GM19043 (cell line): ENCODE measurements at regions not wholly inside any gene's neighbourhood (a gene's known extent, or its start where the extent isn't known, plus 50 kb on each side); places are given as distances from the start of the nearest gene placed in this dataset.

Source experiments
- ATAC-seq: cut with Tn5 transposase; IDR thresholded peaks from one replicate; pipeline ENCODE4 v1.9.1; 2021; ENCODE audit warnings: low read depth; ENCODE audit not compliant: unreplicated experiment

GRCh38 chr2:65669574-65669973, 237.2 kb upstream of the SPRED2 start:
- no peak for ATAC-seq

GRCh38 chr2:65668744-65669143, 236.3 kb upstream of the SPRED2 start:
- no peak for ATAC-seq

GRCh38 chr2:65666156-65666725, 233.8 kb upstream of the SPRED2 start:
- peak; percentile 99 for ATAC-seq

GRCh38 chr2:65664931-65665330, 232.5 kb upstream of the SPRED2 start:
- ATAC-seq, result no peak

GRCh38 chr2:65663831-65664407, 231.5 kb upstream of the SPRED2 start:
- no peak for ATAC-seq

- no peak for ATAC-seq
Observed at GRCh38 chr2:65662654-65663432, 230.4 kb upstream of the SPRED2 start.

- no peak for ATAC-seq
Observed at GRCh38 chr2:65661980-65662653, 229.7 kb upstream of the SPRED2 start.

- no peak for ATAC-seq
Observed at GRCh38 chr2:65660340-65660739, 227.9 kb upstream of the SPRED2 start.

- no peak for ATAC-seq
Observed at GRCh38 chr2:65658881-65659280, 226.5 kb upstream of the SPRED2 start.

GRCh38 chr2:65658266-65658665, 225.9 kb upstream of the SPRED2 start:
- no peak for ATAC-seq

- no peak for ATAC-seq
Observed at GRCh38 chr2:65656160-65656718, 223.8 kb upstream of the SPRED2 start.

- ATAC-seq, result no peak
Observed at GRCh38 chr2:65655000-65655399, 222.6 kb upstream of the SPRED2 start.

GRCh38 chr2:65654496-65654895, 222.1 kb upstream of the SPRED2 start:
- no peak for ATAC-seq

GRCh38 chr2:65652066-65652465, 219.7 kb upstream of the SPRED2 start:
- no peak for ATAC-seq

- no peak for ATAC-seq
Observed at GRCh38 chr2:65649811-65650589, 217.6 kb upstream of the SPRED2 start.

GRCh38 chr2:65647249-65647842, 214.9 kb upstream of the SPRED2 start:
- no peak for ATAC-seq

- no peak for ATAC-seq
Observed at GRCh38 chr2:65640793-65641103, 208.3 kb upstream of the SPRED2 start.

GRCh38 chr2:65639156-65639864, 206.9 kb upstream of the SPRED2 start:
- no peak for ATAC-seq

- ATAC-seq, result no peak
Observed at GRCh38 chr2:65638443-65638842, 206.0 kb upstream of the SPRED2 start.
